Smooth muscle cell (in vitro differentiated cells): ENCODE measurements at regions not wholly inside any gene's neighbourhood (a gene's known extent, or its start where the extent isn't known, plus 50 kb on each side); places are given as distances from the start of the nearest gene placed in this dataset.

Experiments
- DNase-seq: peaks from one replicate; lab custom pipeline; 2025; ENCODE audit not compliant: unreplicated experiment; lab: John Stamatoyannopoulos, UW
- H2AFZ ChIP-seq: fragments of 200-600 bp; sonication (generic); 2 replicates; pipeline ENCODE4 v1.6.0; 2016; ENCODE audit warnings: antibody characterized with exemption, low read depth, mild to moderate bottlenecking
- H3F3A ChIP-seq: fragments of 200-600 bp; sonication (generic); 2 replicates; pipeline ENCODE4 v1.6.0; 2017; ENCODE audit warnings: antibody characterized with exemption, low read depth
- H3K27ac ChIP-seq: fragments of 200-600 bp; sonication (generic); 2 replicates; pipeline ENCODE4 v1.5.1; 2016; ENCODE audit warnings: low read depth, mild to moderate bottlenecking
- H3K27me3 ChIP-seq: fragments of 200-600 bp; sonication (generic); 2 replicates; pipeline ENCODE4 v1.6.1; 2016; ENCODE audit warnings: low read depth, mild to moderate bottlenecking
- H3K36me3 ChIP-seq: fragments of 200-600 bp; sonication (generic); 2 replicates; pipeline ENCODE4 v1.5.1; 2016; ENCODE audit warnings: low read depth
- H3K4me1 ChIP-seq: fragments of 200-600 bp; sonication (generic); 2 replicates; pipeline ENCODE4 v1.5.1; 2016; ENCODE audit warnings: low read depth
- H3K4me2 ChIP-seq: fragments of 200-600 bp; sonication (generic); 2 replicates; pipeline ENCODE4 v1.6.0; 2016; ENCODE audit warnings: mild to moderate bottlenecking
- H3K4me3 ChIP-seq: fragments of 200-600 bp; sonication (generic); 2 replicates; pipeline ENCODE4 v1.5.1; 2016; ENCODE audit warnings: mild to moderate bottlenecking
- H3K79me2 ChIP-seq: fragments of 200-600 bp; sonication (generic); 2 replicates; pipeline ENCODE4 v1.6.0; 2016; ENCODE audit warnings: low read depth, mild to moderate bottlenecking
- H3K9ac ChIP-seq: fragments of 200-600 bp; sonication (generic); 2 replicates; pipeline ENCODE4 v1.6.0; 2016; ENCODE audit warnings: low read depth
- H3K9me3 ChIP-seq: fragments of 200-600 bp; sonication (generic); replicated peaks from 2 replicates; pipeline ENCODE4 v1.5.1; 2016; ENCODE audit warnings: low read depth
- H4K20me1 ChIP-seq: fragments of 200-600 bp; sonication (generic); 2 replicates; pipeline ENCODE4 v1.6.0; 2016; ENCODE audit warnings: low read depth
- WGBS: methylation state at CpG from one replicate; pipeline ENCODE4 v1.1.7; 2016; ENCODE audit warnings: low lambda C conversion rate; 5-methylcytosine and 5-hydroxymethylcytosine counted together
- TF ChIP-seq, protein P1 (sequence below): fragments of 200-600 bp; sonication (generic); IDR thresholded peaks from 2 replicates; pipeline ENCODE4 v1.5.1; 2017; ENCODE audit warnings: borderline replicate concordance, mild to moderate bottlenecking, antibody characterized with exemption; ENCODE audit not compliant: insufficient read depth, poor library complexity, severe bottlenecking

DNA sequence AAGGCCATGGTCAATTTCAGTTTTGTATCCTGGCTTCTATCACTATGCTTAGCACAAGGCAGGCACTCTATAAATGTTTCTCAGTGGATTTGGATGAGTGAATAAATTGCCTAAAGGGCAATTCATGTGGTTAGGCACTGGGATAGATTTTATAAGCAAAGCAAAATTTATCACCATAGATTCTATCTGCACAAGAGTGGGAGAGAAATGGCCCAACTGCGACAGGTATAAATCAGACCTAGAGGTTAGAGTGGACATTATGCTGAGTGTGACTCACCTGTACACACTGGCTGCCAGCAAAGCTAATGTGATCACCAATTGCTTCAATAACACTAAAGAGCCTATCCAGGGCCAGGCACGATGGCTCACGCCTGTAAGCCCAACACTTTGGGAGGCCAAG is 514.0 kb downstream of the BUD13 start:
- no peak overlapping the region for H3K9ac ChIP-seq
- TF ChIP-seq, protein P1, sequence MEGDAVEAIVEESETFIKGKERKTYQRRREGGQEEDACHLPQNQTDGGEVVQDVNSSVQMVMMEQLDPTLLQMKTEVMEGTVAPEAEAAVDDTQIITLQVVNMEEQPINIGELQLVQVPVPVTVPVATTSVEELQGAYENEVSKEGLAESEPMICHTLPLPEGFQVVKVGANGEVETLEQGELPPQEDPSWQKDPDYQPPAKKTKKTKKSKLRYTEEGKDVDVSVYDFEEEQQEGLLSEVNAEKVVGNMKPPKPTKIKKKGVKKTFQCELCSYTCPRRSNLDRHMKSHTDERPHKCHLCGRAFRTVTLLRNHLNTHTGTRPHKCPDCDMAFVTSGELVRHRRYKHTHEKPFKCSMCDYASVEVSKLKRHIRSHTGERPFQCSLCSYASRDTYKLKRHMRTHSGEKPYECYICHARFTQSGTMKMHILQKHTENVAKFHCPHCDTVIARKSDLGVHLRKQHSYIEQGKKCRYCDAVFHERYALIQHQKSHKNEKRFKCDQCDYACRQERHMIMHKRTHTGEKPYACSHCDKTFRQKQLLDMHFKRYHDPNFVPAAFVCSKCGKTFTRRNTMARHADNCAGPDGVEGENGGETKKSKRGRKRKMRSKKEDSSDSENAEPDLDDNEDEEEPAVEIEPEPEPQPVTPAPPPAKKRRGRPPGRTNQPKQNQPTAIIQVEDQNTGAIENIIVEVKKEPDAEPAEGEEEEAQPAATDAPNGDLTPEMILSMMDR = no peak
- 89% methylated on average over 3 of the region's 3 CpGs for WGBS

DNA sequence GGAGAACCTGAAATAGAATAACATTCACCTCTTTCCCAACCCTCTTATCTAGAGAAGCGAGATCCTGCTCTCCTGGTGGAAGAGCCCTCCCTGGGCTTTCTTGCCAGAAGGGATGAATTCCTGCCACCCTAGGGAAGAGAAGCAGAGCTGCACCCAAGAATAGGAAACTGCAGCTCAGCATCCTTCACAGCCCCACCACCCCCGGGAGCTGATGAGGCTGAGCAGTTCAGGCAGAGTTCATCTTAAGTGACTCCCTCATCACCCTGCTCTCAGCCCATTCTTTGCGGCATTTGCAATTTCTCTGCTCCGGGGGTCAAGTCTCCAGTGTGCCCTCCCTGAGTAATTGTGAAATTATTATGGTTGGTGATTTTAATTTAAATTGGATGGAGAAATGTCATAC is 514.9 kb downstream of the BUD13 start:
- no peaks in the 10 kb centered on the region for H3F3A ChIP-seq
- peaks cover 8% of the 10 kb centered on the region for H3K27me3 ChIP-seq
- H3K4me3 ChIP-seq = no peak overlapping the region
- H3K4me1 ChIP-seq = no peaks in the 10 kb centered on the region
- DNase-seq = no peak
- no peaks in the 10 kb centered on the region for H3K79me2 ChIP-seq
- 89% methylated on average over 4 of the region's 4 CpGs for WGBS
- no peaks in the 10 kb centered on the region for H3K9me3 ChIP-seq
- H2AFZ ChIP-seq = no peak overlapping the region
- H3K9ac ChIP-seq = no peak overlapping the region
- no peaks in the 10 kb centered on the region for H3K36me3 ChIP-seq
- H3K27ac ChIP-seq = no peak overlapping the region
- H4K20me1 ChIP-seq = no peaks in the 10 kb centered on the region
- H3K4me2 ChIP-seq = no peak overlapping the region
- TF ChIP-seq, protein P1 = no peak

More for the DNA sequence above, 514.0 kb downstream of the BUD13 start:
- Histone ChIP-seq H3K36me3 (no peaks in the 10 kb centered on the region), H3K27me3 (peaks cover 11% of the 10 kb centered on the region), H3K4me3 (no peak overlapping the region), H3F3A (no peaks in the 10 kb centered on the region), H3K79me2 (no peaks in the 10 kb centered on the region), H2AFZ (no peak overlapping the region), H3K27ac (no peak overlapping the region), H3K4me2 (no peak overlapping the region), H3K9me3 (no peaks in the 10 kb centered on the region), H3K4me1 (no peaks in the 10 kb centered on the region), H4K20me1 (no peaks in the 10 kb centered on the region)
- no peak for DNase-seq

DNA sequence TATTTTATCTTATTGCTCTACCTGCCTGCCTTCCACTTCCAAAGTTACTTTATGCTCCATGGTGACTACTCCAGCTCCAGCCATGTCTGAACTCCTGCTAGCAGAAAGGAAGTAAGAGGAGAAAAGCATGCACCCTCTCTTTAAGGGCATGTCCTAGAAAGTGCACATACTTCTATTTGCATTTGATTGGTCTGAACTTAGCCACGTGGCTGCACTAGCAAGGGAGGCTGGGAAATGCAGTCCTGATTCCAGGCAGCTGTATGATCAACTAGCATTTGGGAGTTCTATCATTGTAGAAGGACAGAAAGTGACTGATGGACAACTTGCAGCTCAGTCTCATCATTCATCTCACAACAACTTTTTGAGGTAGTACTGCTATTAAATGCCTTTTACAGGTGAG is 515.7 kb downstream of the BUD13 start:
- WGBS = 20% methylated on average over 1 of the region's 1 CpG
- TF ChIP-seq, protein P1 = no peak
- Histone ChIP-seq H4K20me1 (no peaks in the 10 kb centered on the region), H3K4me1 (no peaks in the 10 kb centered on the region), H3K27me3 (peaks cover 3% of the 10 kb centered on the region), H3K9ac (no peak overlapping the region), H3K4me2 (no peak overlapping the region), H3F3A (no peaks in the 10 kb centered on the region), H3K4me3 (no peak overlapping the region), H3K36me3 (no peaks in the 10 kb centered on the region), H3K79me2 (no peaks in the 10 kb centered on the region), H3K27ac (no peak overlapping the region), H3K9me3 (no peaks in the 10 kb centered on the region), H2AFZ (no peak overlapping the region)
- DNase-seq = no peak

DNA sequence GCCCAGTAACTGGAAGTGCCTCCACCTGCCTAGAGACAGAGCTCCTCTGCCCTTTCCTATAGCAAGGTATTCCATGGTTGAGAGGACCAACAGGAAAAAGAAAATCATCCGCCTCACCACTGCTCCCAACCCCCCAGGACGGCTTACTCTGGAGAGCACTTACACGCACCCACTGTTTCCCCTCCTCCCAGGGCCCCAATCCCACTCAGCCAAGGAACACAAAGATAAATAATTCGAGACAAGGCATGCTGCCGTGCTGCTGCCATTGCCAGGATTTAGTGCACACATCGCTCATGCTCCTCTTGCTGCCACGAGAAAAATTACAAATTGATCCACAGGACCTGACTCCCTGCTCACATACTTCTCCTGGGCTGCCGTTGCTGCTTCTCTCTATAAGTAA is 516.6 kb downstream of the BUD13 start:
- Histone ChIP-seq H3F3A (no peaks in the 10 kb centered on the region), H3K27ac (no peak overlapping the region), H3K4me2 (no peak overlapping the region), H3K4me3 (no peak overlapping the region), H2AFZ (no peak overlapping the region), H3K9ac (no peak overlapping the region), H3K4me1 (no peaks in the 10 kb centered on the region), H3K79me2 (no peaks in the 10 kb centered on the region), H4K20me1 (no peaks in the 10 kb centered on the region), H3K36me3 (no peaks in the 10 kb centered on the region), H3K9me3 (no peaks in the 10 kb centered on the region), H3K27me3 (peaks cover 3% of the 10 kb centered on the region)
- TF ChIP-seq, protein P1 = no peak
- 86% methylated on average over 8 of the region's 8 CpGs for WGBS
- no peak for DNase-seq
